IMR-90 (cell line): ENCODE measurements at regions not wholly inside any gene's neighbourhood (a gene's known extent, or its start where the extent isn't known, plus 50 kb on each side); places are given as distances from the start of the nearest gene placed in this dataset.

Source experiments
- ATAC-seq: fragments of 200-7000 bp; cut with Tn5 transposase; 2 replicates; pipeline ENCODE4 v1.9.1; 2020; ENCODE audit warnings: low read depth, mild to moderate bottlenecking, moderate library complexity
- BruUV-seq: library from RNA; stranded (reverse); fragments of 400-500 nt; replicated peaks from 2 replicates; lab custom pipeline; 2021; lab: Mats Ljungman, UMichigan
- CTCF ChIA-PET: fragments of 300-600 bp; formaldehyde crosslinking; extraction: SDS; loops from one replicate; lab custom pipeline; 2021; ENCODE audit warnings: antibody characterized with exemption; lab: Yijun Ruan, JAX
- POLR2A ChIA-PET: fragments of 300-600 bp; sonication (Branson Sonifier 250); formaldehyde crosslinking; loops from one replicate; lab custom pipeline; 2022; ENCODE audit warnings: antibody characterized with exemption; ENCODE audit not compliant: unreplicated experiment; lab: Charles Lee
- DNase-seq: peaks from one replicate; pipeline ENCODE4 v3.0.0; 2013
- H2AFZ ChIP-seq: replicated peaks from 2 replicates; pipeline ENCODE3; 2013; ENCODE audit warnings: low read length, mild to moderate bottlenecking; ENCODE audit not compliant: poor library complexity
- H2AK5ac ChIP-seq: 2 replicates; pipeline ENCODE4 v1.6.1; 2013; ENCODE audit warnings: low read depth, low read length, inconsistent platforms
- H2AK9ac ChIP-seq: replicated peaks from 2 replicates; pipeline ENCODE3; 2013; ENCODE audit warnings: mild to moderate bottlenecking, low read depth, low read length, moderate library complexity; ENCODE audit not compliant: poor library complexity
- H2BK120ac ChIP-seq: 2 replicates; pipeline ENCODE4 v1.6.1; 2013; ENCODE audit warnings: low read depth, low read length, inconsistent platforms
- H2BK15ac ChIP-seq: 3 replicates; pipeline ENCODE4 v1.6.1; 2013; ENCODE audit warnings: low read depth, low read length, inconsistent platforms
- H2BK20ac ChIP-seq: 2 replicates; pipeline ENCODE4 v1.6.1; 2013; ENCODE audit warnings: low read depth, mild to moderate bottlenecking, inconsistent platforms, low read length, moderate library complexity
- H2BK5ac ChIP-seq: 2 replicates; pipeline ENCODE4 v1.6.1; 2013; ENCODE audit warnings: mild to moderate bottlenecking, low read depth, low read length, inconsistent platforms; ENCODE audit not compliant: poor library complexity, severe bottlenecking
- H3K14ac ChIP-seq: replicated peaks from 2 replicates; pipeline ENCODE4 v1.6.1; 2013; ENCODE audit warnings: low read depth, low read length, inconsistent platforms
- H3K18ac ChIP-seq: 2 replicates; pipeline ENCODE4 v1.6.1; 2013; ENCODE audit warnings: low read depth, low read length, control low read depth
- H3K23ac ChIP-seq: 2 replicates; pipeline ENCODE4 v1.6.1; 2013; ENCODE audit warnings: low read depth, low read length, inconsistent platforms
- H3K27ac ChIP-seq: 2 replicates; pipeline ENCODE4 v1.5.1; 2013; ENCODE audit warnings: mild to moderate bottlenecking, control low read depth, low read length; ENCODE audit not compliant: insufficient read depth
- H3K27me3 ChIP-seq: 2 replicates; pipeline ENCODE4 v1.6.1; 2013; ENCODE audit warnings: low read length; ENCODE audit not compliant: control insufficient read depth, insufficient read depth
- H3K36me3 ChIP-seq: 2 replicates; pipeline ENCODE4 v1.6.1; 2013; ENCODE audit warnings: low read length, mixed read lengths; ENCODE audit not compliant: control insufficient read depth, insufficient read depth
- H3K4ac ChIP-seq: 2 replicates; pipeline ENCODE4 v1.6.1; 2013; ENCODE audit warnings: low read depth, low read length, inconsistent platforms
- H3K4me1 ChIP-seq: 2 replicates; pipeline ENCODE4 v1.6.1; 2013; ENCODE audit warnings: low read length, mixed read lengths; ENCODE audit not compliant: control insufficient read depth, insufficient read depth
- H3K4me2 ChIP-seq: 2 replicates; pipeline ENCODE4 v1.6.1; 2013; ENCODE audit warnings: low read depth, mild to moderate bottlenecking, control low read depth, low read length, moderate library complexity
- H3K4me3 ChIP-seq: 2 replicates; pipeline ENCODE4 v1.5.1; 2013; ENCODE audit warnings: low read depth, mild to moderate bottlenecking, control low read depth, low read length, moderate library complexity; ENCODE audit not compliant: insufficient read depth
- H3K56ac ChIP-seq: 2 replicates; pipeline ENCODE4 v1.6.1; 2013; ENCODE audit warnings: low read length, inconsistent platforms; ENCODE audit not compliant: insufficient read depth; ENCODE audit errors: extremely low read depth
- H3K79me1 ChIP-seq, 2 experiments: 2 replicates each; pipeline ENCODE4 v1.6.1; 2013; ENCODE audit warnings: low read length in 2 of 2, inconsistent platforms in 1 of 2, low read depth in 1 of 2
- H3K9ac ChIP-seq: 2 replicates; pipeline ENCODE4 v1.6.1; 2013; ENCODE audit warnings: low read depth, low read length, control low read depth
- H3K9me1 ChIP-seq: 2 replicates; pipeline ENCODE4 v1.6.1; 2013; ENCODE audit warnings: low read length, inconsistent platforms; ENCODE audit not compliant: insufficient read depth
- H3K9me3 ChIP-seq: 2 replicates; pipeline ENCODE4 v1.6.1; 2013; ENCODE audit warnings: low read length; ENCODE audit not compliant: control insufficient read depth, insufficient read depth
- H4K20me1 ChIP-seq: 2 replicates; pipeline ENCODE4 v1.6.1; 2013; ENCODE audit warnings: low read length, inconsistent platforms; ENCODE audit not compliant: insufficient read depth
- H4K5ac ChIP-seq: 2 replicates; pipeline ENCODE4 v1.6.1; 2013; ENCODE audit warnings: mild to moderate bottlenecking, low read depth, low read length, control low read depth
- H4K8ac ChIP-seq, 2 experiments: 2 replicates each; pipeline ENCODE4 v1.6.1; 2013; ENCODE audit warnings: low read depth in 2 of 2, low read length in 2 of 2, control low read depth in 1 of 2, inconsistent platforms in 1 of 2
- H4K91ac ChIP-seq: 2 replicates; pipeline ENCODE4 v1.6.1; 2013; ENCODE audit warnings: low read depth, low read length, inconsistent platforms; ENCODE audit not compliant: insufficient read depth
- BHLHE40 ChIP-seq: fragments of 150-350 bp; IDR thresholded peaks from 2 replicates; pipeline ENCODE4 v1.6.1; 2016; ENCODE audit warnings: mild to moderate bottlenecking, low read depth, low read length
- CEBPB ChIP-seq: IDR thresholded peaks from 2 replicates; pipeline ENCODE4 v1.6.1; 2012; ENCODE audit warnings: low read depth, low read length, improper control_type of control experiment
- CHD1 ChIP-seq: IDR thresholded peaks from 2 replicates; pipeline ENCODE4 v1.6.1; 2012; ENCODE audit warnings: low read depth, low read length, improper control_type of control experiment
- FOS ChIP-seq: fragments of 150-350 bp; IDR thresholded peaks from 2 replicates; pipeline ENCODE4 v1.6.1; 2016; ENCODE audit warnings: low read depth, low read length
- MAFK ChIP-seq: IDR thresholded peaks from 2 replicates; pipeline ENCODE4 v1.6.1; 2012; ENCODE audit warnings: low read depth, low read length, improper control_type of control experiment
- MAZ ChIP-seq: IDR thresholded peaks from 2 replicates; pipeline ENCODE4 v1.6.1; 2012; ENCODE audit warnings: low read depth, mild to moderate bottlenecking, low read length, improper control_type of control experiment, moderate library complexity, borderline replicate concordance
- MXI1 ChIP-seq: IDR thresholded peaks from 2 replicates; pipeline ENCODE4 v1.6.1; 2012; ENCODE audit warnings: low read depth, mild to moderate bottlenecking, low read length, moderate library complexity, borderline replicate concordance
- POLR2A ChIP-seq: IDR thresholded peaks from 2 replicates; pipeline ENCODE4 v1.6.1; 2012; ENCODE audit warnings: mild to moderate bottlenecking, low read depth, low read length
- RCOR1 ChIP-seq: IDR thresholded peaks from 2 replicates; pipeline ENCODE4 v1.6.1; 2012; ENCODE audit warnings: mild to moderate bottlenecking, low read length, improper control_type of control experiment; ENCODE audit not compliant: insufficient replicate concordance
- WGBS, 2 experiments: methylation state at CpG; one replicate each; pipeline versions ENCODE4 v1.1.5 to v1.1.7; 2013; ENCODE audit warnings: missing lambda C conversion rate in 2 of 2; ENCODE audit not compliant: insufficient read length in 1 of 2; ENCODE audit errors: extremely low coverage in 2 of 2; 5-methylcytosine and 5-hydroxymethylcytosine counted together
- dilution Hi-C: fragments of 300-500 bp; cut with HindIII; formaldehyde crosslinking; loops from one replicate; pipeline ENCODE4 v1.14.3; 2018; ENCODE audit warnings: low sequenced_read_pairs; ENCODE audit not compliant: unreplicated experiment
- in situ Hi-C: fragments of 300-500 bp; cut with MboI; formaldehyde crosslinking; loops from 3 replicates; pipeline ENCODE4 v1.14.3; 2019; ENCODE audit warnings: low sequenced_read_pairs, inconsistent platforms, mixed read lengths
- intact Hi-C: fragments of 100-400 bp; cut with micrococcal nuclease; formaldehyde crosslinking; loops from 2 replicates; pipeline ENCODE4 v1.10.0; 2022

DNA sequence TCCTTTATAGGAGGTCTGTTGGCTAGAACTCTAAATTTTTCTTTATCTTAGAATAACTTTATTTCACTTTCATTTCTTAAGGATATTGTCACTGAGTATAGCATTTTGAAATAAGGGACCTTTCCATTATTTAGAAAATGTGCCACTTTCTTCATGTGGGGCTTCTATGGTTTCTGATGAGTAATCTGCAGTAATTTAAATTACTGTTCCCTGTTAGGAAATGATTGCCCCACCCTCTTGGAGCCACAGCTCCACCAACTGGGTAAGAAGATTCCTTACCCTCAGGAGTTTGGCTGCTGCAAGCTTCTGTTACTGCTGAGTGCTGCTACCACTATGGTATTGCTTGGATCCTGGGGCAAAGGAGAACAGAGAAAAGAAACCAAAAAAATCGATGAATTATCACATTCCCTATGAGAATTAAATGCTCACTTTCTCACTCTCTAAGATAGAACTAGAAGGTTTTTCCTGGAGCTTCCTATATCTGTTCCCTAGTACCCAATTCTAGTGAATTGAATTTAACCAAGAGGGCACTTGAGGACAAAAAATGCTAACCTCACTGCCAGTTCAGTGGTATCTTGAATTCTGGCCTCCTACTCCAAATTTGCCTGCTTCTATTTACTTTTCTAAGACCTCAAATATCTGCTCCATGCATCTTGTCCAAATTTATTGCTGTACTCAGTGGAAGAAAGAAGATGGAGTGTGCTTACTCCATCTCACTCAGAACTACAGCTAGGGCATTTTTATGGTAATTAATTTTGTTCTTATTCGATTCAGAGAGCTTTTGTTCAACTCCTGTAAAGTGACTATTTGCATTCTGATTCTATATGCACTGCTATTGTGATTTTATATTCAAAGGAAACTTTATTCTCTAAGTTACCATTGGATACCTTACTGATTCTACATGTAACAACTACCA lies 2111.3 kb downstream of the MAT2B start (continued):
- no peak for TF ChIP-seq CHD1
- no peak for TF ChIP-seq BHLHE40

DNA sequence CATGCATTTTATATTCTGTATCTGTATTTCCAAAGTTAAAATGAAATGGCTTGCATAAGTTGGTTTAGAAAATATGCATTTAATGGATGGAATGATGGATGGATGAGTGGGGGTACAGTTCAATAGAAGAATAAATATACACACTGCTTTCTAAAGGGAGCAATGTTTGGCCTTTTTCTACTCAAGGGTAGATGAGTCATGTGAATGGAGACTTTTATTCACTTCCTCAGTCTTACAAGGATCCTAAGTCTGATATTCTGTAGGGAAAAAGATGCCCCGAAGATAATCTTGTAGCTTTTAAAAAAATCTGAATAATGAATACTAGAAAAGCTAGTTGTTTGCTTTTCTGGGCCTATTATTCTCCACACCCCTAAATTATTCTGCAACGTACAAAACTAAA lies 2112.1 kb downstream of the MAT2B start:
- H3K14ac ChIP-seq: no peak overlapping the region
- H4K91ac ChIP-seq: no peak overlapping the region
- peaks cover 2% of the 10 kb centered on the region; the same call in 1 of the 2 replicates for H3K4me1 ChIP-seq
- no CpG with 5 or more reads among the region's 2 CpGs for WGBS, 2 experiments
- H3K4ac ChIP-seq: no peak overlapping the region
- H4K5ac ChIP-seq: no peak overlapping the region; the same call in 1 of the 2 replicates
- intact Hi-C loops: loop anchor here (1.0 to 10.0 kb wide), 6 partner anchors 113 to 1921 kb away; no protein-coding TSS in a partner anchor
- no peaks in the 10 kb centered on the region for H3K9me1 ChIP-seq
- H3K4me2 ChIP-seq: no peak overlapping the region
- no peak overlapping the region for H4K8ac ChIP-seq
- no peak overlapping the region for H2BK20ac ChIP-seq
- POLR2A ChIA-PET: no interaction called here
- no peak overlapping the region for H2AFZ ChIP-seq
- no peak overlapping the region for H2BK15ac ChIP-seq
- no peak overlapping the region for H2AK9ac ChIP-seq
- no peak overlapping the region for H3K56ac ChIP-seq
- TF ChIP-seq MXI1 (no peak), FOS (no peak), RCOR1 (no peak), CEBPB (no peak), MAFK (no peak), MAZ (no peak), POLR2A (no peak)
- no peaks in the 10 kb centered on the region for H3K79me1 ChIP-seq
- in situ Hi-C loops: no loop called here
- peak overlapping the region; percentile 59; the same call in 1 of the 2 replicates for H3K18ac ChIP-seq
- no peaks in the 10 kb centered on the region for H3K9me3 ChIP-seq
- no peak overlapping the region for H3K9ac ChIP-seq
- no peaks in the 10 kb centered on the region for H3K27me3 ChIP-seq
- H3K27ac ChIP-seq: no peak overlapping the region; the same call in 1 of the 2 replicates
- H4K20me1 ChIP-seq: no peaks in the 10 kb centered on the region
- dilution Hi-C loops: no loop called here
- H3K4me3 ChIP-seq: no peak overlapping the region
- H3K36me3 ChIP-seq: no peaks in the 10 kb centered on the region
- DNase-seq (peak; percentile 46), ATAC-seq (peak; percentile 59)
- no peak overlapping the region for H2AK5ac ChIP-seq
- CTCF ChIA-PET: interaction anchor here (1.6 kb wide), 1 partner anchor 13 kb away, joined by 9 read pairs; no protein-coding TSS in a partner anchor
- no peak overlapping the region for H2BK120ac ChIP-seq
- no peak overlapping the region for H2BK5ac ChIP-seq
- BruUV-seq: no TSS peak
- H3K23ac ChIP-seq: no peak overlapping the region
